Neuronal stem cell (in vitro differentiated cells): ENCODE measurements at regions not wholly inside any gene's neighbourhood (a gene's known extent, or its start where the extent isn't known, plus 50 kb on each side); places are given as distances from the start of the nearest gene placed in this dataset.

ENCODE experiments used
- DNase-seq: peaks from one replicate; pipeline ENCODE4 v3.0.0-alpha.2; 2013; ENCODE audit warnings: low spot score
- H2AFZ ChIP-seq: one replicate; pipeline ENCODE4 v1.6.1; 2013; ENCODE audit warnings: mild to moderate bottlenecking, low read length, inconsistent platforms
- H2AK5ac ChIP-seq: 2 replicates; pipeline ENCODE4 v1.6.1; 2013; ENCODE audit warnings: low read depth, mild to moderate bottlenecking, inconsistent platforms, low read length, moderate library complexity, mixed read lengths
- H2BK120ac ChIP-seq: 2 replicates; pipeline ENCODE4 v1.6.1; 2013; ENCODE audit warnings: low read depth, mild to moderate bottlenecking, inconsistent platforms, low read length, moderate library complexity, mixed read lengths
- H2BK12ac ChIP-seq: one replicate; pipeline ENCODE4 v1.6.1; 2013; ENCODE audit warnings: low read length, inconsistent platforms
- H2BK15ac ChIP-seq: 2 replicates; pipeline ENCODE4 v1.6.1; 2013; ENCODE audit warnings: mild to moderate bottlenecking, low read length, inconsistent platforms, mixed read lengths
- H2BK5ac ChIP-seq: one replicate; pipeline ENCODE4 v1.6.1; 2013; ENCODE audit warnings: inconsistent platforms, mild to moderate bottlenecking, low read length, moderate library complexity
- H3K14ac ChIP-seq: one replicate; pipeline ENCODE4 v1.6.1; 2013; ENCODE audit warnings: low read length, inconsistent platforms
- H3K18ac ChIP-seq: 2 replicates; pipeline ENCODE4 v1.6.1; 2013; ENCODE audit warnings: low read length, inconsistent platforms
- H3K23ac ChIP-seq: 2 replicates; pipeline ENCODE4 v1.6.1; 2013; ENCODE audit warnings: low read depth, mild to moderate bottlenecking, mixed read lengths, low read length, inconsistent platforms; ENCODE audit not compliant: poor library complexity
- H3K27ac ChIP-seq: replicated peaks from 3 replicates; pipeline ENCODE4 v1.5.1; 2013; ENCODE audit warnings: low read length, inconsistent platforms
- H3K27me3 ChIP-seq, 3 experiments: 2 replicates each; pipeline ENCODE4 v1.6.1; 2013; ENCODE audit warnings: low read length in 3 of 3, mild to moderate bottlenecking in 2 of 3, inconsistent platforms in 1 of 3, low read depth in 1 of 3, mixed read lengths in 1 of 3, moderate library complexity in 1 of 3; ENCODE audit not compliant: control insufficient read depth in 3 of 3, insufficient read depth in 3 of 3
- H3K36me3 ChIP-seq, 2 donors: replicated peaks in 1 of 2; 2 replicates each; pipeline ENCODE4 v1.6.1; 2013; ENCODE audit warnings: low read length in 2 of 2; ENCODE audit not compliant: control insufficient read depth in 2 of 2, insufficient read depth in 2 of 2
- H3K4ac ChIP-seq: 2 replicates; pipeline ENCODE4 v1.6.1; 2013; ENCODE audit warnings: inconsistent platforms, mild to moderate bottlenecking, low read length, moderate library complexity
- H3K4me1 ChIP-seq, 2 donors: 1 replicate in 1 of 2; 2 replicates in 1 of 2; pipeline ENCODE4 v1.6.1; 2013; ENCODE audit warnings: low read length in 2 of 2, low read depth in 1 of 2; ENCODE audit not compliant: control insufficient read depth in 2 of 2, insufficient read depth in 1 of 2
- H3K4me2 ChIP-seq: one replicate; pipeline ENCODE4 v1.6.1; 2013; ENCODE audit warnings: mild to moderate bottlenecking, low read length, inconsistent platforms; ENCODE audit not compliant: insufficient read depth, poor library complexity, severe bottlenecking
- H3K4me3 ChIP-seq, 2 donors: 2 replicates each; pipeline ENCODE4 v1.5.1; 2013; ENCODE audit warnings: low read length in 2 of 2, mild to moderate bottlenecking in 2 of 2, inconsistent platforms in 1 of 2, moderate library complexity in 1 of 2
- H3K79me1 ChIP-seq: one replicate; pipeline ENCODE4 v1.6.1; 2013; ENCODE audit warnings: low read depth, mild to moderate bottlenecking, inconsistent platforms, low read length, moderate library complexity
- H3K9ac ChIP-seq: one replicate; pipeline ENCODE4 v1.6.1; 2013; ENCODE audit warnings: mild to moderate bottlenecking, low read depth, low read length, inconsistent platforms; ENCODE audit not compliant: poor library complexity
- H3K9me3 ChIP-seq, 2 donors: replicated peaks in 1 of 2; 2 replicates each; pipeline versions ENCODE3 to v1.6.1; 2013; ENCODE audit warnings: low read length in 2 of 2, mild to moderate bottlenecking in 2 of 2, inconsistent platforms in 1 of 2, low read depth in 1 of 2, mixed read lengths in 1 of 2, moderate library complexity in 1 of 2; ENCODE audit not compliant: control insufficient read depth in 2 of 2, insufficient read depth in 1 of 2
- H4K8ac ChIP-seq: one replicate; pipeline ENCODE4 v1.6.1; 2013; ENCODE audit warnings: low read depth, mild to moderate bottlenecking, inconsistent platforms, low read length, moderate library complexity
- H4K91ac ChIP-seq: one replicate; pipeline ENCODE4 v1.6.1; 2013; ENCODE audit warnings: low read length, low read depth, mild to moderate bottlenecking, inconsistent platforms; ENCODE audit not compliant: poor library complexity
- WGBS, 2 donors: extraction: QIAGEN DNeasy Blood & Tissue Kit; methylation state at CpG; one replicate each; pipeline ENCODE4 v1.1.7; 2013; ENCODE audit warnings: missing lambda C conversion rate in 2 of 2, mixed read lengths in 1 of 2; ENCODE audit not compliant: insufficient read length in 2 of 2, insufficient replicate concordance in 1 of 2; ENCODE audit errors: extremely low coverage in 2 of 2; 5-methylcytosine and 5-hydroxymethylcytosine counted together

GRCh38 chr2:181309586-181309985 is 147.6 kb upstream of the ITGA4 start:
- H2AK5ac ChIP-seq: no peak overlapping the region
- no CpG with 5 or more reads among the region's 4 CpGs for WGBS, 2 donors
- no peak overlapping the region for H2BK120ac ChIP-seq
- no peak overlapping the region for H3K14ac ChIP-seq
- H2BK12ac ChIP-seq: no peak overlapping the region
- H3K4me3 ChIP-seq: no peak overlapping the region
- H3K27me3 ChIP-seq: no peaks in the 10 kb centered on the region
- no peak overlapping the region for H3K4me2 ChIP-seq
- H3K79me1 ChIP-seq: no peaks in the 10 kb centered on the region
- no peak overlapping the region for H4K91ac ChIP-seq
- H2BK15ac ChIP-seq: no peak overlapping the region
- DNase-seq: no peak
- no peaks in the 10 kb centered on the region for H3K36me3 ChIP-seq
- no peak overlapping the region for H3K9ac ChIP-seq
- H3K27ac ChIP-seq: no peak overlapping the region
- no peak overlapping the region for H3K4ac ChIP-seq
- H3K9me3 ChIP-seq: no peaks in the 10 kb centered on the region
- no peak overlapping the region for H4K8ac ChIP-seq
- no peak overlapping the region for H2AFZ ChIP-seq
- H3K23ac ChIP-seq: no peak overlapping the region
- H3K4me1 ChIP-seq: peaks cover 0 to 11% of the 10 kb centered on the region in 2 donors
- no peak overlapping the region for H2BK5ac ChIP-seq
- no peak overlapping the region for H3K18ac ChIP-seq

GRCh38 chr2:181310967-181311366 is 146.2 kb upstream of the ITGA4 start:
- WGBS, 2 donors: no CpG with 5 or more reads among the region's 1 CpG
- Histone ChIP-seq H3K9ac (no peak overlapping the region), H3K9me3 (no peaks in the 10 kb centered on the region), H2BK15ac (no peak overlapping the region), H3K18ac (no peak overlapping the region), H3K4me3 (no peak overlapping the region), H2AK5ac (no peak overlapping the region), H2BK12ac (no peak overlapping the region), H4K8ac (no peak overlapping the region), H3K27ac (no peak overlapping the region), H3K79me1 (no peaks in the 10 kb centered on the region), H2BK120ac (no peak overlapping the region), H3K4ac (no peak overlapping the region), H2AFZ (no peak overlapping the region), H3K27me3 (no peaks in the 10 kb centered on the region), H3K4me1 (peaks cover 0 to 4% of the 10 kb centered on the region in 2 donors), H3K4me2 (no peak overlapping the region), H2BK5ac (no peak overlapping the region), H3K14ac (no peak overlapping the region), H3K23ac (no peak overlapping the region), H4K91ac (no peak overlapping the region), H3K36me3 (no peaks in the 10 kb centered on the region)
- DNase-seq: no peak

GRCh38 chr2:181311837-181312236 is 145.3 kb upstream of the ITGA4 start:
- no peak overlapping the region for H4K8ac ChIP-seq
- no peak overlapping the region for H2BK120ac ChIP-seq
- H3K79me1 ChIP-seq: no peaks in the 10 kb centered on the region
- no peak for DNase-seq
- H3K4me2 ChIP-seq: no peak overlapping the region
- no peak overlapping the region for H4K91ac ChIP-seq
- H2BK15ac ChIP-seq: no peak overlapping the region
- H3K9me3 ChIP-seq: no peaks in the 10 kb centered on the region
- H3K14ac ChIP-seq: no peak overlapping the region
- H3K23ac ChIP-seq: no peak overlapping the region
- no peak overlapping the region for H3K27ac ChIP-seq
- no peak overlapping the region for H3K4ac ChIP-seq
- H3K36me3 ChIP-seq: no peaks in the 10 kb centered on the region
- no peak overlapping the region for H3K4me3 ChIP-seq
- H2AFZ ChIP-seq: no peak overlapping the region
- no peak overlapping the region for H3K18ac ChIP-seq
- WGBS, 2 donors: no CpG with 5 or more reads among the region's 4 CpGs
- no peaks in the 10 kb centered on the region for H3K27me3 ChIP-seq
- peaks cover 0 to 3% of the 10 kb centered on the region in 2 donors for H3K4me1 ChIP-seq
- H2AK5ac ChIP-seq: no peak overlapping the region
- no peak overlapping the region for H2BK12ac ChIP-seq
- no peak overlapping the region for H2BK5ac ChIP-seq
- H3K9ac ChIP-seq: no peak overlapping the region

- DNase-seq: no peak
- peak overlapping the region; percentile 60 for H3K18ac ChIP-seq
- no peak overlapping the region for H3K4ac ChIP-seq
- H2AK5ac ChIP-seq: no peak overlapping the region
- no peak overlapping the region for H2BK5ac ChIP-seq
- WGBS, 2 donors: no CpG with 5 or more reads among the region's 7 CpGs
- no peak overlapping the region for H2BK15ac ChIP-seq
- H3K14ac ChIP-seq: no peak overlapping the region
- H2BK12ac ChIP-seq: no peak overlapping the region
- H2AFZ ChIP-seq: no peak overlapping the region
- H3K9me3 ChIP-seq: no peaks in the 10 kb centered on the region
- H3K9ac ChIP-seq: no peak overlapping the region
- no peak overlapping the region for H4K8ac ChIP-seq
- H3K79me1 ChIP-seq: no peaks in the 10 kb centered on the region
- H3K27ac ChIP-seq: no peak overlapping the region
- no peak overlapping the region for H2BK120ac ChIP-seq
- H3K4me3 ChIP-seq: no peak overlapping the region
- no peak overlapping the region for H4K91ac ChIP-seq
- H3K27me3 ChIP-seq: no peaks in the 10 kb centered on the region
- H3K36me3 ChIP-seq: no peaks in the 10 kb centered on the region
- no peak overlapping the region for H3K23ac ChIP-seq
- no peaks in the 10 kb centered on the region for H3K4me1 ChIP-seq
- H3K4me2 ChIP-seq: no peak overlapping the region
These were observed 144.7 kb upstream of the ITGA4 start for GRCh38 chr2:181312515-181312927.
